Motor neuron (in vitro differentiated cells): ENCODE measurements at regions not wholly inside any gene's neighbourhood (a gene's known extent, or its start where the extent isn't known, plus 50 kb on each side); places are given as distances from the start of the nearest gene placed in this dataset.

ENCODE experiments used
- ATAC-seq, 8 experiments: fragments of 200-7000 bp; cut with Tn5 transposase; replicated peaks in 6 of 8; 2 replicates each; pipeline ENCODE4 v1.8.0; 2021; ENCODE audit warnings: mild to moderate bottlenecking in 8 of 8, moderate library complexity in 8 of 8
- H3K27ac ChIP-seq, 2 donors: fragments of 250-450 bp; sonication (Bioruptor Pico); 2 replicates each; pipeline ENCODE4 v1.9.0; 2021; ENCODE audit warnings: antibody characterized with exemption in 2 of 2, mild to moderate bottlenecking in 2 of 2, moderate library complexity in 1 of 2
- H3K4me1 ChIP-seq, 2 donors: fragments of 250-450 bp; sonication (Bioruptor Pico); replicated peaks in 1 of 2; 2 replicates each; pipeline ENCODE4 v1.6.1; 2021; ENCODE audit warnings: antibody characterized with exemption in 2 of 2, mild to moderate bottlenecking in 2 of 2, moderate library complexity in 1 of 2
- H3K4me3 ChIP-seq, 5 donors: fragments of 250-450 bp; sonication (Bioruptor Pico); 2 replicates each; pipeline ENCODE4 v1.9.0; 2021; ENCODE audit warnings: antibody characterized with exemption in 5 of 5, mild to moderate bottlenecking in 5 of 5, moderate library complexity in 4 of 5
- WGBS, 10 experiments: fragments of 450-650 bp; shearing (Covaris generic); methylation state at CpG; one replicate each; pipeline ENCODE4 v1.0.0; 2022; 5-methylcytosine and 5-hydroxymethylcytosine counted together
- in situ Hi-C, 9 experiments: fragments of 400-800 bp; cut with MboI; loops; one replicate each; pipeline ENCODE4 v1.15.0; 2021; ENCODE audit warnings: low sequenced_read_pairs in 9 of 9, low pct_unique_long_range_greater_than_20kb in 2 of 9; ENCODE audit not compliant: unreplicated experiment in 9 of 9

DNA sequence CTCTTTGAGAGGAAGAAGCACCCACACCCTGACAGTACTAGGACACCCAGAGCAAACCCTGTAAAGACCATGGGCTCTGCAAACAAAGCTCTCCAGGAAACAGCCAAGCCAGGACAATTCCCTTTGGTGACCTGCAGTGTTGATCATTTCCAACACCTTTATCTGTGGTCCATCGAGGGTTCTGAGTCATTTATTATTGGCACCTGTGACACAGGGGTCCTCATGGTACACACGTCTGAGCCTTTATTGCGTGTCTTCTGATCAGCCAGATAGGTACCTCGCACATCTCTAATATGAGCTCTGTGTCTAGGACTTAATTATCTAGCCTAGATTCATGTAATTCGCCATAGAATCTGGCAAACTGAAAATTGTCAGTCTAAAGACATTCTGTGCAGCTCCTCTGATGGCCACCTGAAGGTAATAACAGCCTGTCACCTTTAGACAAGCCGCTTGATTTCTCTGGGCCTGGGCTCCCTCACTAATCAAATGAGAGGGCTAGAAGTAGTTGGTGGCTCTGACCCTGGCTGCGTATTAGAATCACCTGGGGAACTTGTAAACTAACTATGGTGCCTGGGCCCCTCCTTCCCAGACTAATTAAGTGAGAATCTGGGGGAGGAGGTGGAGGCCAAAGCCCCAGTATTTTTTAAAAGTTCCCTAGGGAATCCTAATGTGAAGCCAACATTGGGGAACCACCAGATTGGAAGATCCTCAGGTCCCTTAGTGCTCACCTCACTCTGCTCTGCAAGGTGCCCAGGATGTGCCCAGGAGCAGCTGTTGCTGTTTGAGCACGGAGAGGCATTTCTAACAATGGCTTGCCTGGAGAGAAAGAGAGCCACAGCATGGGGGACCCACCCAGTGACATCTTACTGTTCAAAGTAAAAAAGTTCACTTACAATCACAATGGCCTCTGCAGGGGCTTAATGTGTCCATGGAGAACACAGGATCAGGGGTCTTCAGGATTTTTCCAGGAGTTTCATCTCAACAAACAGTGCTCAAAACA lies 122.0 kb upstream of the ARID1B start:
- Histone ChIP-seq H3K4me3 (no peak overlapping the region), H3K4me1 (peaks cover 14 to 17% of the 10 kb centered on the region in 2 donors), H3K27ac (no peak overlapping the region)
- in situ Hi-C loops: no loop called here
- WGBS, 10 experiments: 54 to 100% (median 83%) methylated on average over 1 to 6 of the region's 8 CpGs; no CpG with 5 or more reads in 2 of the 10 experiments
- ATAC-seq: no peak

DNA sequence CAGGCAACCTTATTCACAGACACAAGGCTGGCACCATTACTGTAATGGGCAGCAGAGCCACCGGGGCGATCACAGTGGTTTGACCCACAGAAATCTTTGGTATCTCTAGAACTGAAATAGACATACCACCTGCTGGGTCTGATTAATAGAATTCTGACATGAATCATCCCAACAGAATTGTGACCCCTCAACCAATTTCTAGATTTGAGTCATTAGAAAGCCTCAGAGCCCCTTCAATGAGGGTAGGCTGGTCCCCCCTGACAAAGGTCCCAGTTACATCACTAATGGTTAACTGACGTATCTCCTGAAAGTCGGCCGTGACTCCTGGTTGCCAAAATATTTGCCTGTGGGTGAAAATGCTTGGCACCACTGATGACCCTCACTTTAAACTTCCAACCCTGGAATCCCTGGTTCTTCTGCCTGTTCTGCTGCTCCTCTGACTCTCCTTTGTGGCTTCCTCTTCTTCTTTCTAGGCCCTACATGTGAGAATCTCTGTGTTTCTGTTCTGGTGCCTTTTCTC lies 124.9 kb upstream of the ARID1B start:
- peaks cover 17% of the 10 kb centered on the region in 2 donors for H3K4me1 ChIP-seq
- H3K27ac ChIP-seq: no peak overlapping the region
- in situ Hi-C loops: no loop called here
- 23 to 95% (median 93%) methylated on average over 2 to 5 of the region's 5 CpGs; no CpG with 5 or more reads in 3 of the 10 experiments for WGBS, 10 experiments
- H3K4me3 ChIP-seq: no peak overlapping the region
- ATAC-seq: no peak

DNA sequence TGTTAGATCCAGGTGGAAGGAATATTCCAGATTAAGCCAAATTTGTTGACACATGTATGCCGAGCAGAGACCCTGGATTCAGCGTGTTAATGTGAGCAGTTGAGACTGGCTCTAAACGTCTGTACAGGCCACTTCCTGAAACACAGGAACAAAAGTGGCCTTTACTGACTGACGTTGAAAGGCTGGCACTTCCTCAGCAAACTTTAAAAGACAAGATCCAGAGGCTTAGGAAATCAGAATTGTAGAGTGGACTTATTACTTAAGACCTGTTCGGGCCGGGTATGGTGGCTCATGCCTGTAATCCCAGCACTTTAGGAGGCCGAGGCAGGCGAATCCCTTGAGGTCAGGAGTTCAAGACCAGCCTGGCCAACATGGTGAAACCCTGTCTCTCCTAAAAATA lies 125.7 kb upstream of the ARID1B start:
- H3K4me3 ChIP-seq: no peak overlapping the region
- H3K4me1 ChIP-seq: peaks cover 20 to 22% of the 10 kb centered on the region in 2 donors
- H3K27ac ChIP-seq: no peak overlapping the region
- 54 to 98% (median 78%) methylated on average over 1 to 7 of the region's 8 CpGs; no CpG with 5 or more reads in 2 of the 10 experiments for WGBS, 10 experiments
- in situ Hi-C loops: no loop called here
- ATAC-seq: no peak

DNA sequence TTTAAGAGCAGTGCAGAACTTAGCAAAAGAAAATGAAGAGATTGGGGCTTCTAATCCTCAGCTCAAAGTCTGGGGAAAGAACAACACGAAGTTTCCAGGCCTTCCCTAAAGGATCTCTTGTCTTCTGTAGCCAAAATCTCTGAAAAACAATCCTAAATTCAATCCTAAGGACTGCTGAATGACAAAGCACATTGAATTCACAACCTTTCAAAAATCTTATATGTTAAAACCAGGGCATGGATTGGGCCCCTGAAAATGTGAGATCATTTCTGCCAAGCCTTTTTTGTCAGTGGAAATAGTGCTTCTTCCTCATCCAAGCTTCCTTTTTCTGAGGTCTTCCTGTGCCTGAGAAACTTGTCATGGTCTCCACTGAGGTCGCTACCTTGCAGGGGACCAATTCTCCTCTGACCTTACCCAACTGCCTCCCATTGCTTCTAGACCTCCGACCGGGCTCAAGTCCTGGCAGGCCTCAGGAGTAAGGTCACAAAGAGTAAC lies 126.2 kb upstream of the ARID1B start:
- in situ Hi-C loops: no loop called here
- Histone ChIP-seq H3K4me3 (no peak overlapping the region), H3K4me1 (peaks cover 25 to 28% of the 10 kb centered on the region in 2 donors), H3K27ac (no peak overlapping the region)
- ATAC-seq: no peak
- WGBS, 10 experiments: 20 to 76% (median 63%) methylated on average over 1 to 4 of the region's 4 CpGs; no CpG with 5 or more reads in 2 of the 10 experiments

DNA sequence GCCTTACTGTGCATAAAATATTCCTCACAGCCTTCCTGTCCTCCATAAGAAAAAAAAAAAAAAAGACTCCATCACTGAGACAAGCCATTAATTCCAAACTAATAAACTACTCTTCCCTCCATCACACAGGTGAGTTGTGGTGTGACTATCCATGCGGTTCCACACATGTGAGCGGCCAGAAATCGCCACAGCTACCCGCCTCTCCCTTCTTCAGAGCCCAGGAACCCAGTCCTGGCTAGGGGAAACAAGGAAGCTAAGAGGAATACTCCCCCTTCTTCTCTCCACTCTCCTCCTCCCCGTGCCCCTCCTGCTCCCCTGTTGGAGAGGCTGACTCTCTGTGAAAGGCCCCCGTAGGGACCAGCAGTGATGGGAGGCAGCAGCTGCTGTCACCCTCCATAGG lies 128.6 kb upstream of the ARID1B start:
- peak in 3 of 8 experiments; percentile 19 to 31 (median 28) for ATAC-seq
- 95 to 100% (median 100%) methylated on average over 1 to 4 of the region's 6 CpGs; no CpG with 5 or more reads in 7 of the 10 experiments for WGBS, 10 experiments
- peak overlapping the region; percentile 19 to 20 for H3K27ac ChIP-seq
- no peak overlapping the region for H3K4me3 ChIP-seq
- H3K4me1 ChIP-seq: peaks cover 30 to 31% of the 10 kb centered on the region in 2 donors
- in situ Hi-C loops: no loop called here

DNA sequence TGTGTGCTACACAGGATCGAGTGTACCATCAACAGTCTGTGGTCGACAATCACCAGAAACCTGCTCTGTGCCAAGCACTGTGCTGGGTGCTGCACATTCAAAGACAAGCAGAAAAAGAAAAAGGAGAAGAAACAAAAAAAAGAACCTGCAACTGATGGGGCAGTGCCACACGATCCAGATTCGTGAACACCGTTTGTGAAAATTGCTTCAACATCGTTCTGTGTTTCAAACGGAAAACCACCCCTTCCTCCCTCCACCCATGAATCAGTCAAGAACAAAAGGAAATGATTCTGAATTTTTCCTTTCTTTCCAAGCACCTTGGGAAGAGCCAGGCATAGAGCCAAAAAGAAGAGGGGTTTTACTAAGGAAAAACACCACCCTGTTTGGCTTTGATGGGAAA lies 129.2 kb upstream of the ARID1B start:
- no peak for ATAC-seq
- 6 to 93% (median 46%) methylated on average over 3 to 7 of the region's 7 CpGs; no CpG with 5 or more reads in 2 of the 10 experiments for WGBS, 10 experiments
- Histone ChIP-seq H3K27ac (no peak overlapping the region), H3K4me3 (no peak overlapping the region), H3K4me1 (peaks cover 30 to 31% of the 10 kb centered on the region in 2 donors)
- in situ Hi-C loops: no loop called here

GRCh38 chr6:156647140-156647784 lies 129.9 kb upstream of the ARID1B start:
- H3K4me3 ChIP-seq: no peak overlapping the region
- in situ Hi-C loops: no loop called here
- 46 to 92% (median 74%) methylated on average over 2 to 9 of the region's 9 CpGs for WGBS, 10 experiments
- peaks cover 30 to 31% of the 10 kb centered on the region in 2 donors for H3K4me1 ChIP-seq
- peak overlapping the region; percentile 24 to 50 for H3K27ac ChIP-seq
- peak in 3 of 8 experiments; percentile 19 to 70 (median 21) for ATAC-seq

- WGBS, 10 experiments: 61 to 93% (median 81%) methylated on average over 2 to 6 of the region's 6 CpGs; no CpG with 5 or more reads in 1 of the 10 experiments
- in situ Hi-C loops: no loop called here
- Histone ChIP-seq H3K27ac (no peak overlapping the region), H3K4me1 (peaks cover 30 to 31% of the 10 kb centered on the region in 2 donors), H3K4me3 (no peak overlapping the region)
- ATAC-seq: no peak
Measured at GRCh38 chr6:156646496-156646895, 130.7 kb upstream of the ARID1B start.

DNA sequence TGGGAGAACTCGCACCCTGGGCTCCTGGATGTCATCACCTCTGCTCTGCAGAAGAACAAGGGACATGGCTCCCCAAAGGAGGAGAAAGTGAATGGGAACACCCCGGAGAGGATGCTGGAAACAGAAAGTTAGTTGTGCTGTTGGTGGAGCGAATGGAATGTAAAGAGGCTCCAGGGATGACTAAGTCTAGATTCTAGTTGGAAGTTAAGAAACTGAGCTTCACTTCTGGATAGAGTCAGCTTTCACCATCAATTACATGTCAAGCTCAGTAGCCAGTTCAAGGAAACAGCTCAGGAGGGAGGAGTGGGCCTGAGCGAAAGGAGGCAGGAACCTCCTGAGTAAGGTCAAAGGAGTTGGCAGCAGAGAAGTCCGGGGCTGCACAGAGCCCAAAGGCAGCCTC lies 132.1 kb upstream of the ARID1B start:
- no peak for ATAC-seq
- in situ Hi-C loops: no loop called here
- WGBS, 10 experiments: 0 to 100% (median 80%) methylated on average over 1 to 4 of the region's 5 CpGs; no CpG with 5 or more reads in 3 of the 10 experiments
- Histone ChIP-seq H3K4me1 (peaks cover 30 to 31% of the 10 kb centered on the region in 2 donors), H3K27ac (no peak overlapping the region), H3K4me3 (no peak overlapping the region)

GRCh38 chr6:156639009-156639721 lies 138.0 kb upstream of the ARID1B start:
- ATAC-seq: peak in 2 of 8 experiments; percentile 27 to 78
- in situ Hi-C loops: no loop called here
- 48 to 100% (median 89%) methylated on average over 1 to 12 of the region's 12 CpGs for WGBS, 10 experiments

GRCh38 chr6:156638581-156638980 lies 138.6 kb upstream of the ARID1B start:
- in situ Hi-C loops: no loop called here
- 40 to 100% (median 76%) methylated on average over 1 to 2 of the region's 2 CpGs; no CpG with 5 or more reads in 2 of the 10 experiments for WGBS, 10 experiments
- Histone ChIP-seq H3K4me3 (no peak overlapping the region), H3K27ac (no peak overlapping the region), H3K4me1 (peaks cover 6 to 10% of the 10 kb centered on the region in 2 donors)
- ATAC-seq: no peak

More at GRCh38 chr6:156639009-156639721, 138.0 kb upstream of the ARID1B start:
- H3K4me1 ChIP-seq: peaks cover 6 to 10% of the 10 kb centered on the region in 2 donors
- no peak overlapping the region for H3K4me3 ChIP-seq
- H3K27ac ChIP-seq: no peak overlapping the region

DNA sequence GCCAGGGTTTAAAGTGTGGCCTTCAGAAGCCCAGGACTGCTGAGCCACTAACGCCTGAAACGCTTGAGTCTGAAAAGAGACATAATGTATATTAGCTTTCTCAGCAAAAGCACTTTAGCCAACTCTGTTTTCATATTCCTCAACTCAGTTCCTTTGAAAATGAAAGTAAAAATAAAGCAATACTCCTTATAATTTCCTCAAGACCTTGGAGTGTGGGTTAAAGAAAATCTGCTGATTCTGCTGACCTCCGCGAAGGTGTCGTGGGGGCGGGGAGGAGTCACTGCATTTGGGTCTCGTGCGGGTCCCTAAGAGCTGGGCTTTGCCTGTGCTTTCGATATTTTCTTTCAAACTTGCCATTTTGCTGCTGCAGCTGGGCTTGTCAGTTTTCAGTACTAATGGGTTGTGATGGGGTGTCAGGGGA lies 142.2 kb upstream of the ARID1B start:
- in situ Hi-C loops: no loop called here
- Histone ChIP-seq H3K27ac (no peak overlapping the region), H3K4me3 (no peak overlapping the region), H3K4me1 (peaks cover 6 to 10% of the 10 kb centered on the region in 2 donors)
- no peak for ATAC-seq
- 37 to 100% (median 85%) methylated on average over 1 to 9 of the region's 9 CpGs; no CpG with 5 or more reads in 1 of the 10 experiments for WGBS, 10 experiments
